GM19099 (cell line): ENCODE measurements at regions not wholly inside any gene's neighbourhood (a gene's known extent, or its start where the extent isn't known, plus 50 kb on each side); places are given as distances from the start of the nearest gene placed in this dataset.

Source experiments
- POLR2A ChIP-seq: IDR thresholded peaks from 3 replicates; pipeline ENCODE4 v1.6.1; 2011; ENCODE audit warnings: low read depth; ENCODE audit not compliant: insufficient read length; ENCODE audit errors: extremely low read depth

GRCh38 chr15:69895202-69895601, 202.5 kb downstream of the TLE3 start:
- no peak for TF ChIP-seq POLR2A

- no peak for TF ChIP-seq POLR2A
Observed at GRCh38 chr15:69896606-69897005, 201.1 kb downstream of the TLE3 start.

- TF ChIP-seq POLR2A = no peak
Observed at GRCh38 chr15:69897061-69897460, 200.7 kb downstream of the TLE3 start.

- TF ChIP-seq POLR2A = no peak
Observed at GRCh38 chr15:69897471-69898237, 200.1 kb downstream of the TLE3 start.

GRCh38 chr15:69898243-69898642, 199.5 kb downstream of the TLE3 start:
- no peak for TF ChIP-seq POLR2A

- TF ChIP-seq POLR2A = no peak
Observed at GRCh38 chr15:69902414-69903062, 195.2 kb downstream of the TLE3 start.

- TF ChIP-seq POLR2A = no peak
Observed at GRCh38 chr15:69903470-69904469, 193.9 kb downstream of the TLE3 start.

GRCh38 chr15:69906256-69907185, 191.2 kb downstream of the TLE3 start:
- no peak for TF ChIP-seq POLR2A

GRCh38 chr15:69908060-69908459, 189.7 kb downstream of the TLE3 start:
- TF ChIP-seq POLR2A = no peak

GRCh38 chr15:69908590-69909420, 188.9 kb downstream of the TLE3 start:
- TF ChIP-seq POLR2A = no peak

GRCh38 chr15:69909719-69910444, 187.8 kb downstream of the TLE3 start:
- TF ChIP-seq POLR2A = no peak

GRCh38 chr15:69910514-69910913, 187.2 kb downstream of the TLE3 start:
- TF ChIP-seq POLR2A = no peak

GRCh38 chr15:69912116-69912515, 185.6 kb downstream of the TLE3 start:
- no peak for TF ChIP-seq POLR2A

GRCh38 chr15:69914040-69914439, 183.7 kb downstream of the TLE3 start:
- TF ChIP-seq POLR2A = no peak
